HG03108 (cell line): ENCODE measurements at regions not wholly inside any gene's neighbourhood (a gene's known extent, or its start where the extent isn't known, plus 50 kb on each side); places are given as distances from the start of the nearest gene placed in this dataset.

ENCODE experiments used
- ATAC-seq: cut with Tn5 transposase; IDR thresholded peaks from one replicate; pipeline ENCODE4 v1.9.1; 2021; ENCODE audit warnings: moderate library complexity; ENCODE audit not compliant: unreplicated experiment

DNA sequence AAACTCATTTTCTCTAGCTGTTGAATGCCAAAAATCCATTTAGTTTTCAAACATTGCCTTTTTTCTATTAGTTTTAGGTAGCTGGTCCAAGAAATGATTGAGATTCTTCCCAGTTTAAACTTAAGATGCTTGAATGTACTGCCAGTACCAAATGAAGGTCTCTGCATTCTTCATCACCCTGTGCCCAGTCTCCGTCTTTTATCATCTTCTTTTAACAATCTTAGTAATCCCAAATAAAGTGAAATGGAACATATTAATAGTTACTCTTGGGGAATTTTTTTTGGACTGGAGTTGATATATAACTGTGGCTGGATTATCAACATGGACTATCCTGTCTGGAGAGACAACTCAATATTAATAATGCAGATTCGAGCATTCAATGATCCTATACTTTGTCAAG lies 54.1 kb upstream of the PCED1B start:
- ATAC-seq, result no peak

DNA sequence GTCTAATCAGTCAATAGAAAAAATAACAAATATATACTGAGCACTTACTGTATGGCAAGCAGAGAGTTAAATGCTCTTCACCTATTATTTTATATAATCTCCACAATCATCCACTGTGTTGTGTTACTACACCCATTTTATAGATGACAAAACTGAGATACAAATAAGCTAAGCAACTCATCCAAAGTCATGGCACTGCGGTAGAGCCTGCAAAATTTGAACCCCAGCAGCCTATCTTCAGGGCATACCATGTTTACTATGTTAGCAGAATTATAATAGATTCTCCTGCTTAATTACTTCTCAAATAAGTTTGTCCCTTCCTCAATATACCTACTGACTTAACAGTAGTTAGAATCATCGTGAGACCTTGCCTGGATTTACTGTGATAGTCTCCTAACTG lies 53.6 kb upstream of the PCED1B start:
- ATAC-seq, result no peak

DNA sequence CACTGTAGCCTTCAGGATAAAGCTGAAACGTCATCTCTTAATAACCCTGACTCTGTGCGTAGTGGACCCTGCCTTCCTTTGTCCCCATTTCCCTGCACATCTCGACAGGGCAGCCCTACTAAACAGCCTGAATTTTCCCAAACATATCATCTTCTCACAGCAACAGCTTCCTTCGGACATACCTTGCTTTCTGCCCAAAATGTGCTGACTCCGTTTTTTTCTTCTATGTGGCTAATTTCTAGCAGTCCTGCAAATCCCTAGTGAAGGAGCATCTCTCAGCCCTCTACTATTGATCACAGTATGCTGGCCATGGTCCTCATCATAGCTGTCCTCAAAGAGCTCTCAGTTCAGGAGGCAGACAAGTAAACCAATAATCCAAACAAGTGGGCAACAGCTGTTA lies 53.1 kb upstream of the PCED1B start:
- ATAC-seq, result no peak
